ENCODE measurements at regions not wholly inside any gene's neighbourhood (a gene's known extent, or its start where the extent isn't known, plus 50 kb on each side); places are given as distances from the start of the nearest gene placed in this dataset.

- ChIA-PET POLR2A (no interaction called here), CTCF (no interaction called here)
- TF ChIP-seq, protein P1, sequence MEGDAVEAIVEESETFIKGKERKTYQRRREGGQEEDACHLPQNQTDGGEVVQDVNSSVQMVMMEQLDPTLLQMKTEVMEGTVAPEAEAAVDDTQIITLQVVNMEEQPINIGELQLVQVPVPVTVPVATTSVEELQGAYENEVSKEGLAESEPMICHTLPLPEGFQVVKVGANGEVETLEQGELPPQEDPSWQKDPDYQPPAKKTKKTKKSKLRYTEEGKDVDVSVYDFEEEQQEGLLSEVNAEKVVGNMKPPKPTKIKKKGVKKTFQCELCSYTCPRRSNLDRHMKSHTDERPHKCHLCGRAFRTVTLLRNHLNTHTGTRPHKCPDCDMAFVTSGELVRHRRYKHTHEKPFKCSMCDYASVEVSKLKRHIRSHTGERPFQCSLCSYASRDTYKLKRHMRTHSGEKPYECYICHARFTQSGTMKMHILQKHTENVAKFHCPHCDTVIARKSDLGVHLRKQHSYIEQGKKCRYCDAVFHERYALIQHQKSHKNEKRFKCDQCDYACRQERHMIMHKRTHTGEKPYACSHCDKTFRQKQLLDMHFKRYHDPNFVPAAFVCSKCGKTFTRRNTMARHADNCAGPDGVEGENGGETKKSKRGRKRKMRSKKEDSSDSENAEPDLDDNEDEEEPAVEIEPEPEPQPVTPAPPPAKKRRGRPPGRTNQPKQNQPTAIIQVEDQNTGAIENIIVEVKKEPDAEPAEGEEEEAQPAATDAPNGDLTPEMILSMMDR (IDR thresholded peaks at IDR 0.05; ENCODE audit: control extremely low read depth, extremely low read depth, low read depth, missing control alignments), result no peak
- DNase-seq (ENCODE audit: extremely low spot score), result no peak
Observed at GRCh38 chr3:5638550-5638949, 451.0 kb downstream of the EDEM1 start.

- POLR2A ChIA-PET, result no interaction called here
- TF ChIP-seq, protein P1 (IDR thresholded peaks at IDR 0.05; ENCODE audit: control extremely low read depth, extremely low read depth, low read depth, missing control alignments), result no peak
- no peak for DNase-seq (ENCODE audit: extremely low spot score)
- CTCF ChIA-PET, result interaction anchor here (0.9 kb wide), 1 partner anchor 10 kb away, joined by 3 read pairs; no protein-coding TSS in a partner anchor
Observed at GRCh38 chr3:5644773-5645670, 457.5 kb downstream of the EDEM1 start.

DNA sequence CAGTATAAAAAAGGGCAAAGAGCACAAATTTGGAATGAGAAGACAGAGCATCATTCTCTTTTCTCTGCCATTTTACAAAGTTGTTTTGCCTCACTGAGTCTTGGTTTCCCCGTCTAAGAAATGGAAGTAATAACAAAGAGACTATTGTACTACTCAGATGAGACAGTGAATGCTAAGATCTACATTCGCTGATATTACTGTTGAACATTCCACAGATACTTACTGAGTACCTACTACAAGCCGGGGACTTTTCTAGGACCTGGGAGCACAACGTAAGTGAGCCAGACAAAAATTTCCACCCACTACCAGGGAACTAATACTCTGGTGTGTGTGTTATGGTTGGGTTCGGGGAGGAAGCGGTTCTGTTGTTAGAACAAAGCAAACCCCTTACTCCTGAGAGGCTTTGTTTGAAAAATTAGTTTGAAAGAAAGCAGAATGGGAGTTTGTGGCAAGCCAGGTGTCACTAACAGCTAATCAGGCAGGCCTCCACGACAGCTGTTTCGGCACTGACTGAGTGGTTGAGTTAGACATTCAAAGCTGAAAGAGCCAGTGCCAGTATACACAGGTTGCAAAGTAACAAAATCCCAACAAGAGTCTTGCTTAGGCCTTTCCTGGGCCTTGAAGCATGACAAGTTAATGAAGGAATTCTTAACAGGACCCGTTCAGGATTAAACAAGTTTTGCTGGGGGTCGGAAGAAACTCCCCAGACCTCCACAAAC lies 458.3 kb downstream of the EDEM1 start:
- no peak for DNase-seq (ENCODE audit: extremely low spot score)
- POLR2A ChIA-PET, result no interaction called here
- CTCF ChIA-PET, result no interaction called here
- TF ChIP-seq, protein P1 (IDR thresholded peaks at IDR 0.05; ENCODE audit: control extremely low read depth, extremely low read depth, low read depth, missing control alignments), result no peak

GRCh38 chr3:5650303-5650702 lies 462.8 kb downstream of the EDEM1 start:
- TF ChIP-seq, protein P1 (IDR thresholded peaks at IDR 0.05; ENCODE audit: control extremely low read depth, extremely low read depth, low read depth, missing control alignments), result no peak
- DNase-seq (ENCODE audit: extremely low spot score), result no peak
- ChIA-PET CTCF (no interaction called here), POLR2A (no interaction called here)

DNA sequence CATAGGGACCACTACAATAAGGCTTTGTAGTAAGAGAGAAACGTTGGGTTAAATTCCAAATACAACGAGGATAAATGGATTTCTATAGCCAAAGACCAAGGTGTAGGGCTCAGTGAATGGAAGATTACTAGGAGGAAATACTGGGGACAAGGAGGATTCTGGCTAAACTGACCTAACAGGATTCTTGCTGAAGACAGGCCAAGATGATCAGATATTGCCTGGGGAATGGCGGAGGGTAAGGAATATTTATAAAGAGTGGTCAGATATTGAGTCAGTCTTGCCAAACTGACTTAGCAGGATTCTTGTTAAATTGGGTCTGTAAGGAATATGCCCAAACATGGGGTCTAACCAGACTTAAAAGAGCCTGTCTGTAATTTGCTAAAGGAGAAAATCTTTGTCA lies 463.8 kb downstream of the EDEM1 start:
- no peak for DNase-seq (ENCODE audit: extremely low spot score)
- TF ChIP-seq, protein P1 (IDR thresholded peaks at IDR 0.05; ENCODE audit: control extremely low read depth, extremely low read depth, low read depth, missing control alignments), result no peak
- ChIA-PET POLR2A (no interaction called here), CTCF (interaction anchor here (1.4 kb wide), 1 partner anchor 9 kb away, joined by 4 read pairs; no protein-coding TSS in a partner anchor)

GRCh38 chr3:5653426-5654143 lies 466.1 kb downstream of the EDEM1 start:
- ChIA-PET CTCF (interaction anchor here (2.5 kb wide), 1 partner anchor 9 kb away, joined by 7 read pairs; no protein-coding TSS in a partner anchor), POLR2A (no interaction called here)
- TF ChIP-seq, protein P1 (IDR thresholded peaks at IDR 0.05; ENCODE audit: control extremely low read depth, extremely low read depth, low read depth, missing control alignments), result no peak
- no peak for DNase-seq (ENCODE audit: extremely low spot score)
